Body of pancreas (tissue), 4 donors: ENCODE measurements at regions not wholly inside any gene's neighbourhood (a gene's known extent, or its start where the extent isn't known, plus 50 kb on each side); places are given as distances from the start of the nearest gene placed in this dataset.

Experiments
- CTCF ChIP-seq, 7 experiments: fragments of 450-650 bp in 4 of 7; fragments of 200-600 bp in 3 of 7; sonication (generic) in 3 of 7; IDR thresholded peaks; one replicate each; pipeline ENCODE4 v1.5.1; 2016 to 2019; ENCODE audit warnings: antibody characterized with exemption in 7 of 7
- POLR2A ChIP-seq, 3 donors: fragments of 450-650 bp; IDR thresholded peaks; one replicate each; pipeline ENCODE4 v1.6.1; 2016; ENCODE audit warnings: antibody characterized with exemption in 3 of 3, mild to moderate bottlenecking in 2 of 3

GRCh38 chr7:35556515-35557471 lies 138.1 kb downstream of the HERPUD2 start:
- TF ChIP-seq CTCF (IDR thresholded peaks at IDR 0.05) (no peak), POLR2A (IDR thresholded peaks at IDR 0.05) (no peak)
